Transverse colon (tissue), 4 donors: ENCODE measurements at regions not wholly inside any gene's neighbourhood (a gene's known extent, or its start where the extent isn't known, plus 50 kb on each side); places are given as distances from the start of the nearest gene placed in this dataset.
"Not testable (repeated sequence)": the region's sequence is repeated elsewhere in the genome, so short reads cannot be mapped to it uniquely, and the experiment has no call there.

Experiments
- CTCF ChIP-seq, 5 experiments: fragments of 200-600 bp in 3 of 5; fragments of 450-650 bp in 2 of 5; sonication (generic) in 3 of 5; IDR thresholded peaks; 1 replicate in 2 of 5; 2 replicates in 3 of 5; pipeline ENCODE4 v1.5.1; 2016 to 2017; ENCODE audit warnings: antibody characterized with exemption in 5 of 5, inconsistent platforms in 3 of 5, mild to moderate bottlenecking in 2 of 5, moderate library complexity in 1 of 5
- POLR2A ChIP-seq: fragments of 450-650 bp; IDR thresholded peaks from one replicate; pipeline ENCODE4 v1.6.1; 2016; ENCODE audit warnings: antibody characterized with exemption, mild to moderate bottlenecking, moderate library complexity
- POLR2AphosphoS5 ChIP-seq, 3 donors: sonication (generic); formaldehyde crosslinking; IDR thresholded peaks; one replicate each; pipeline ENCODE4 v1.6.1; 2016; ENCODE audit warnings: antibody characterized with exemption in 3 of 3

- TF ChIP-seq CTCF (IDR thresholded peaks at IDR 0.05); POLR2A; POLR2AphosphoS5 (IDR thresholded peaks at IDR 0.05): not testable (repeated sequence)
Observed at GRCh38 chr4:14358544-14359160, 643.6 kb upstream of the CPEB2 start.
